Heart right ventricle (tissue), 16 donors: ENCODE measurements at regions not wholly inside any gene's neighbourhood (a gene's known extent, or its start where the extent isn't known, plus 50 kb on each side); places are given as distances from the start of the nearest gene placed in this dataset.

ENCODE experiments used
- ATAC-seq, 8 donors: fragments of 200-7000 bp; cut with Tn5 transposase; one replicate each; pipeline ENCODE4 v1.9.1; 2020; ENCODE audit warnings: mild to moderate bottlenecking in 8 of 8, moderate library complexity in 8 of 8, moderate number of reproducible peaks in 1 of 8
- DNase-seq, 2 donors: peaks; one replicate each; pipeline ENCODE4 v3.0.0-alpha.2; 2020
- H3K27ac ChIP-seq, 10 donors: fragments of 200-600 bp; sonication (generic) in 2 of 10; one replicate each; pipeline versions ENCODE4 v1.5.0 to v1.8.0; 2020 to 2022; ENCODE audit warnings: mild to moderate bottlenecking in 3 of 10
- H3K27me3 ChIP-seq, 7 donors: fragments of 200-600 bp; one replicate each; pipeline ENCODE4 v1.8.0; 2021 to 2022; ENCODE audit warnings: mild to moderate bottlenecking in 2 of 7
- H3K36me3 ChIP-seq, 9 donors: fragments of 200-600 bp; sonication (generic) in 1 of 9; one replicate each; pipeline versions ENCODE4 v1.5.0 to v1.8.0; 2020 to 2022; ENCODE audit warnings: mild to moderate bottlenecking in 2 of 9
- H3K4me1 ChIP-seq, 9 donors: fragments of 200-600 bp; sonication (generic) in 1 of 9; one replicate each; pipeline versions ENCODE4 v1.5.0 to v1.8.0; 2020 to 2022; ENCODE audit warnings: mild to moderate bottlenecking in 4 of 9
- H3K4me3 ChIP-seq, 10 donors: fragments of 200-600 bp; sonication (generic) in 2 of 10; one replicate each; pipeline versions ENCODE4 v1.5.0 to v1.8.0; 2020 to 2022; ENCODE audit warnings: mild to moderate bottlenecking in 7 of 10, moderate library complexity in 2 of 10
- H3K9me3 ChIP-seq, 11 donors: fragments of 200-600 bp in 10 of 11; sonication (generic) in 2 of 11; one replicate each; pipeline versions ENCODE4 v1.5.0 to v1.8.0; 2013 to 2022; ENCODE audit warnings: mild to moderate bottlenecking in 2 of 11, control low read depth in 1 of 11, moderate library complexity in 1 of 11
- CTCF ChIP-seq, 9 donors: fragments of 200-600 bp; sonication (generic) in 2 of 9; IDR thresholded peaks; one replicate each; pipeline versions ENCODE4 v1.5.0 to v1.8.0; 2021 to 2022; ENCODE audit warnings: antibody characterized with exemption in 9 of 9, mild to moderate bottlenecking in 5 of 9, moderate library complexity in 1 of 9
- WGBS, 2 donors: extraction: QIAGEN DNeasy Blood & Tissue Kit; methylation state at CpG; one replicate each; pipeline ENCODE4 v1.1.7; 2013; ENCODE audit warnings: inconsistent platforms in 1 of 2; 5-methylcytosine and 5-hydroxymethylcytosine counted together
- intact Hi-C, 10 donors: fragments of 100-400 bp; cut with DNase I; formaldehyde crosslinking; loops; one replicate each; pipeline versions ENCODE4 v1.11.1 to v1.14.2; 2022
- donor health status: Arrhythmogenic right ventricular cardiomyopathy.
- donor health status: ischemic (EF 13 %, LVEDD 7.1; RV severe dilation, severe dysfunction).
- donor health status: healthy with polysubstance abuse.
- donor health status: DM: no; HTN: yes; CAD: no.
- donor health status: DM: no; HTN: no; CAD: no.
- donor health status: ischemic (EF 25% LVEDD 6.9; RV normal size, moderate dysfunction).
- donor health status: ischemic (EF 25% LVEDD 5.7; RV mildly dilated, moderate dysfunction).
- donor health status: healthy.
- donor health status: DM: yes; HTN: yes; CAD: no.
- donor health status: Ischemic cardiomyopathy.
- donor health status: ischemic (EF 35%, LVEDD 5.7; RV mildly dilated, moderate dysfunction).
- donor health status: nonischemic (EF 11% LVEDD 7.7; RV severe dilation, severe dysfunction).
- donor health status: DM: yes; HTN: yes; CAD: no.
- donor health status: PGD.
- donor health status: ischemic (EF 29% LVEDD 5.4; RV normal size, mild dysfunction).
- donor health status: nonischemic (EF 23%, LVEDD 6.1; RV moderate dilation, normal function).

- Histone ChIP-seq H3K9me3 (no peaks in the 10 kb centered on the region), H3K4me3 (no peak overlapping the region), H3K36me3 (no peaks in the 10 kb centered on the region), H3K27me3 (no peaks in the 10 kb centered on the region), H3K27ac (no peak overlapping the region), H3K4me1 (no peaks in the 10 kb centered on the region)
- DNase-seq (no peak), ATAC-seq (no peak)
- intact Hi-C loops: no loop called here
- WGBS, 2 donors: 82 to 95% methylated on average over 1 of the region's 1 CpG
- no peak for TF ChIP-seq CTCF (IDR thresholded peaks at IDR 0.05)
Observed at GRCh38 chr18:41543815-41544214, 411.2 kb upstream of the PIK3C3 start.

GRCh38 chr18:41540237-41540871 lies 414.7 kb upstream of the PIK3C3 start:
- H3K36me3 ChIP-seq: no peaks in the 10 kb centered on the region
- intact Hi-C loops: no loop called here
- no peaks in the 10 kb centered on the region for H3K4me1 ChIP-seq
- no peak overlapping the region for H3K4me3 ChIP-seq
- no peaks in the 10 kb centered on the region for H3K27me3 ChIP-seq
- WGBS, 2 donors: 84 to 94% methylated on average over 3 of the region's 3 CpGs
- DNase-seq (no peak), ATAC-seq (no peak)
- TF ChIP-seq CTCF (IDR thresholded peaks at IDR 0.05): no peak
- no peak overlapping the region for H3K27ac ChIP-seq
- no peaks in the 10 kb centered on the region for H3K9me3 ChIP-seq

DNA sequence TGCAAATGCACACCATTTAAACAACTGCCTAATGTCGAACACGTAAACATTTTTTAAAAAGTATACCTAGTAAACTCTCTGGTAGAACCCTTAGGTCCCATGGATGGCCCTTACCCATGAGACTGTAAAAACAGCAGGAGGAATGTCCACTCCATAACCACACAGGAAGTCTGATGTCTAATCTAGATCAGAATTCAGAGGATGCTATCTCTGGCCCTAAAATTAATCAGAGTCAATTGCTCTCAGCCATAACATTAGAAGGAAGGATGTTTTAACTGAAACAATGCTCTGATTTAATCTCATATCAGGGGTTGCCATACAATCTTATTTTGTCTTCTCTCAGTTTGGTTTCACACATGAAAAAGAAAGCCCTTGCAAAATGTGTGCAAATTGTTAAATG lies 416.3 kb upstream of the PIK3C3 start:
- Histone ChIP-seq H3K27ac (no peak overlapping the region), H3K4me1 (no peaks in the 10 kb centered on the region), H3K4me3 (no peak overlapping the region), H3K27me3 (no peaks in the 10 kb centered on the region), H3K36me3 (no peaks in the 10 kb centered on the region), H3K9me3 (no peaks in the 10 kb centered on the region)
- WGBS, 2 donors: 90 to 94% methylated on average over 2 of the region's 2 CpGs
- DNase-seq (no peak), ATAC-seq (no peak)
- intact Hi-C loops: no loop called here
- TF ChIP-seq CTCF (IDR thresholded peaks at IDR 0.05): no peak

- ATAC-seq (no peak), DNase-seq (no peak)
- WGBS, 2 donors: 40 to 46% methylated on average over 3 of the region's 3 CpGs
- H3K27me3 ChIP-seq: no peaks in the 10 kb centered on the region
- no peaks in the 10 kb centered on the region for H3K36me3 ChIP-seq
- H3K4me3 ChIP-seq: no peak overlapping the region
- no peaks in the 10 kb centered on the region for H3K9me3 ChIP-seq
- H3K4me1 ChIP-seq: no peaks in the 10 kb centered on the region
- TF ChIP-seq CTCF (IDR thresholded peaks at IDR 0.05): no peak
- H3K27ac ChIP-seq: no peak overlapping the region
- intact Hi-C loops: no loop called here
Observed at GRCh38 chr18:41537666-41538065, 417.4 kb upstream of the PIK3C3 start.
